ENCODE measurements at regions not wholly inside any gene's neighbourhood (a gene's known extent, or its start where the extent isn't known, plus 50 kb on each side); places are given as distances from the start of the nearest gene placed in this dataset.

DNA sequence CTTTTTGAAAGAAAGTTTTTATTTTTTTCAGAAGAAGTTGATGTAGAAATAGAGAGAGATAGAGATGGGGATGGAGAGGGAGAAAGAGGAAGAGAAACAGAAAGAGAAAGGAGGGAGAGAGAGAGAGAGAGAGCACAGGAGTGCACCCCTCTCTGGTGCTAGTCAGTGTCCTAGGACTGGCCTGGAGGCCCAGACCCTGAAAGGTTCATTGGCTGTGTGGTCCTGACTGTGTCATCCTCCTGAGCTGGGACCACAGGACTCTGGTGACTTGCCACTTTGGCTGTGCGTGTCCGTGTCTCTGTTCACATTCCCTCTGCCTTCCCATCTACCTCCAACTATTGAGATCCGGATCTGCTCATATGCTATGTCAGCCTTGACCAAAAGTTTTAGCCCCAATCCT, 62.1 kb upstream of the SHH start:
- Histone ChIP-seq H3K79me2 (ENCODE audit: insufficient read depth, low read length) (no peaks in the 10 kb centered on the region), H3K4me3 (ENCODE audit: insufficient read depth, low read depth, low read length) (no peak overlapping the region), H2AFZ (ENCODE audit: low read depth, low read length) (no peak overlapping the region), H3K27ac (ENCODE audit: low read depth, low read length) (no peak overlapping the region), H3K4me2 (ENCODE audit: low read length) (no peak overlapping the region), H3K9ac (ENCODE audit: low read length) (no peak overlapping the region), H3K4me1 (ENCODE audit: insufficient read depth, low read length) (no peaks in the 10 kb centered on the region), H3K27me3 (ENCODE audit: insufficient read depth, low read length) (peaks cover 3% of the 10 kb centered on the region), H3K9me3 (ENCODE audit: insufficient read depth, low read depth, low read length) (no peaks in the 10 kb centered on the region), H4K20me1 (ENCODE audit: insufficient read depth, low read length) (no peaks in the 10 kb centered on the region), H3K36me3 (ENCODE audit: insufficient read depth, low read length) (no peaks in the 10 kb centered on the region)
- H3K9me3 Mint-ChIP-seq (ENCODE audit: unreplicated experiment): peaks cover under 1% of the 10 kb centered on the region
- FAIRE-seq: no peak
- DNase-seq (ENCODE audit: low read depth): no peak
- H3K27ac Mint-ChIP-seq (ENCODE audit: unreplicated experiment): no peak overlapping the region
- TF ChIP-seq, protein P1, sequence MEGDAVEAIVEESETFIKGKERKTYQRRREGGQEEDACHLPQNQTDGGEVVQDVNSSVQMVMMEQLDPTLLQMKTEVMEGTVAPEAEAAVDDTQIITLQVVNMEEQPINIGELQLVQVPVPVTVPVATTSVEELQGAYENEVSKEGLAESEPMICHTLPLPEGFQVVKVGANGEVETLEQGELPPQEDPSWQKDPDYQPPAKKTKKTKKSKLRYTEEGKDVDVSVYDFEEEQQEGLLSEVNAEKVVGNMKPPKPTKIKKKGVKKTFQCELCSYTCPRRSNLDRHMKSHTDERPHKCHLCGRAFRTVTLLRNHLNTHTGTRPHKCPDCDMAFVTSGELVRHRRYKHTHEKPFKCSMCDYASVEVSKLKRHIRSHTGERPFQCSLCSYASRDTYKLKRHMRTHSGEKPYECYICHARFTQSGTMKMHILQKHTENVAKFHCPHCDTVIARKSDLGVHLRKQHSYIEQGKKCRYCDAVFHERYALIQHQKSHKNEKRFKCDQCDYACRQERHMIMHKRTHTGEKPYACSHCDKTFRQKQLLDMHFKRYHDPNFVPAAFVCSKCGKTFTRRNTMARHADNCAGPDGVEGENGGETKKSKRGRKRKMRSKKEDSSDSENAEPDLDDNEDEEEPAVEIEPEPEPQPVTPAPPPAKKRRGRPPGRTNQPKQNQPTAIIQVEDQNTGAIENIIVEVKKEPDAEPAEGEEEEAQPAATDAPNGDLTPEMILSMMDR (IDR thresholded peaks at IDR 0.05; ENCODE audit: insufficient read depth, low read depth, low read length): no peak
- TF ChIP-seq EZH2 (IDR thresholded peaks at IDR 0.05; ENCODE audit: insufficient read depth, low read length): no peak
- H3K4me1 Mint-ChIP-seq (ENCODE audit: low read depth, unreplicated experiment): no peaks in the 10 kb centered on the region
- H3K36me3 Mint-ChIP-seq (ENCODE audit: low read depth, unreplicated experiment): no peaks in the 10 kb centered on the region
- peaks cover 14% of the 10 kb centered on the region for H3K27me3 Mint-ChIP-seq (ENCODE audit: low read depth, unreplicated experiment)
- no peak overlapping the region for H3K4me3 Mint-ChIP-seq (ENCODE audit: unreplicated experiment)

DNA sequence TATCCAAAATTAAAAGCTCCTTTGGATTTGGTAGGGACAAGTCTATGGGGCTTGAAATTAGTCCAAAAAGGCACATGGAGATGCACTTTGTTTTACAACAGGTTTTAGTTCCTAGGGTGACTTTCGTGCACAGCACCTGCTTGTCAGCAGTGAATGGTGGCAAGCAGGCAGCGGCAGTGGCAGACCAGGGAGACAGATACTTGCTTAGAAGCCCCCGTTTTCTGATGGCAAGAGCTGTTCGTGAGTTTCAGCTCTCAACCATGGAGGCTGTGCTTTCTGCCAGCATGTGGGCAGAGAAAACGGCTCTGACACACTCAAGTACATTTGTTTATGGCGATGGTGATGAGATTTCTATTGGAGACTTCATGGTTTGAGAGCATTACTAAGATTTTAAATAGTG, 61.7 kb upstream of the SHH start:
- no peak overlapping the region for H3K9ac ChIP-seq (ENCODE audit: low read length)

More for the DNA sequence above, 61.7 kb upstream of the SHH start:
- Mint-ChIP-seq H3K4me3 (ENCODE audit: unreplicated experiment) (no peak overlapping the region), H3K36me3 (ENCODE audit: low read depth, unreplicated experiment) (no peaks in the 10 kb centered on the region), H3K4me1 (ENCODE audit: low read depth, unreplicated experiment) (no peaks in the 10 kb centered on the region), H3K27me3 (ENCODE audit: low read depth, unreplicated experiment) (peaks cover 14% of the 10 kb centered on the region), H3K9me3 (ENCODE audit: unreplicated experiment) (peaks cover 3% of the 10 kb centered on the region), H3K27ac (ENCODE audit: unreplicated experiment) (no peak overlapping the region)
- no peaks in the 10 kb centered on the region for H3K36me3 ChIP-seq (ENCODE audit: insufficient read depth, low read length)
- FAIRE-seq: no peak
- no peaks in the 10 kb centered on the region for H3K79me2 ChIP-seq (ENCODE audit: insufficient read depth, low read length)
- peaks cover 3% of the 10 kb centered on the region for H3K9me3 ChIP-seq (ENCODE audit: insufficient read depth, low read depth, low read length)
- H3K4me3 ChIP-seq (ENCODE audit: insufficient read depth, low read depth, low read length): no peak overlapping the region
- H3K4me1 ChIP-seq (ENCODE audit: insufficient read depth, low read length): no peaks in the 10 kb centered on the region
- peaks cover 3% of the 10 kb centered on the region for H3K27me3 ChIP-seq (ENCODE audit: insufficient read depth, low read length)
- TF ChIP-seq EZH2 (IDR thresholded peaks at IDR 0.05; ENCODE audit: insufficient read depth, low read length): no peak
- TF ChIP-seq, protein P1 (IDR thresholded peaks at IDR 0.05; ENCODE audit: insufficient read depth, low read depth, low read length): no peak
- H4K20me1 ChIP-seq (ENCODE audit: insufficient read depth, low read length): no peaks in the 10 kb centered on the region
- H3K27ac ChIP-seq (ENCODE audit: low read depth, low read length): no peak overlapping the region
- no peak overlapping the region for H3K4me2 ChIP-seq (ENCODE audit: low read length)
- DNase-seq (ENCODE audit: low read depth): no peak
- H2AFZ ChIP-seq (ENCODE audit: low read depth, low read length): no peak overlapping the region
